Pulmonary artery endothelial cell (primary cell): ENCODE measurements at regions not wholly inside any gene's neighbourhood (a gene's known extent, or its start where the extent isn't known, plus 50 kb on each side); places are given as distances from the start of the nearest gene placed in this dataset.
"Not testable (repeated sequence)": the region's sequence is repeated elsewhere in the genome, so short reads cannot be mapped to it uniquely, and the experiment has no call there.

Experiments used
- DNase-seq: peaks from one replicate; pipeline ENCODE4 v3.0.0-alpha.2; 2011; ENCODE audit warnings: low read depth, low spot score

DNA sequence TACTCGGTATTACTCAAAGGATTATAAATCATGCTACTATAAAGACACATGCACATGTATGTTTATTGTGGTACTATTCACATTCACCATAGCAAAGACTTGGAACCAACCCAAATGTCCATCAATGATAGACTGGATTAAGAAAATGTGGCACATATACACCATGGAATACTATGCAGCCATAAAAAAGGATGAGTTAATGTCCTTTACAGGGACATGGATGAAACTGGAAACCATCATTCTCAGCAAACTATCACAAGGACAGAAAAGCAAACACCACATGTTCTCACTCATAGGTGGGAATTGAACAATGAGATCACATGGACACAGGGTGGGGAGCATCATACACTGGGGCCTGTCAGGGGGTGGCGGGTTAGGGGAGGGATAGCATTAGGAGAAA is 130.5 kb upstream of the SLC1A3 start:
- not testable (repeated sequence) for DNase-seq

DNA sequence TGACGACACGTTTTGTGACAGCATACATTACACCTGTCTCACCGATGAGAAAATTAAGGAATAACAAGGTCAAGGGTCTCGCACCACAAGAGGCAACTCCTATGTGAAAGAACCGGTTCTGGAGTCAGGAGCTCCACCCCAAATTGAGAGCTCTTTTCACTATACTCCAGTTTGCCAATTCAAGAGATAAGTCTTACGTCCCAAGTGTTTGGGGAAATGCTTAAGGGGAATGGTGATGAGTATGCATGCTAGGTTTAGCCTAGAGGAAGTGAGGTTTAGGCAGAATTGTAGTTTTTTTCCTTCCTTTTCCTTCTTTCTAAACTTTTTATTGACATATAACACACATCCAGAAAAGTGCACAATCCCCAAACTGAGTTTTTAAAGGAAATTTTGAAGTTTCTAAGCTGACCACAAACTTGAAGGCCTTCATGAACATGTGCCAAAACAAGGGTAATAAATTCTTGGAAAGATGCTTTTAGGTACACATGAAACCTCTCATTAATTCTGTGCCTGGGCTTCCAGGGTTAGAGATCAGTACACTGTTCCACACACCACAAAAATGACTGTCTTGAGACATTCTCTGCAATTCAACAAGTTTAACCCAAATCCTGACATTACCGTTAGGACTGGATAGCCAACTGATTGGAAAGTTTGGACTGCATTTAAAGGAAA is 127.6 kb upstream of the SLC1A3 start:
- no peak for DNase-seq

DNA sequence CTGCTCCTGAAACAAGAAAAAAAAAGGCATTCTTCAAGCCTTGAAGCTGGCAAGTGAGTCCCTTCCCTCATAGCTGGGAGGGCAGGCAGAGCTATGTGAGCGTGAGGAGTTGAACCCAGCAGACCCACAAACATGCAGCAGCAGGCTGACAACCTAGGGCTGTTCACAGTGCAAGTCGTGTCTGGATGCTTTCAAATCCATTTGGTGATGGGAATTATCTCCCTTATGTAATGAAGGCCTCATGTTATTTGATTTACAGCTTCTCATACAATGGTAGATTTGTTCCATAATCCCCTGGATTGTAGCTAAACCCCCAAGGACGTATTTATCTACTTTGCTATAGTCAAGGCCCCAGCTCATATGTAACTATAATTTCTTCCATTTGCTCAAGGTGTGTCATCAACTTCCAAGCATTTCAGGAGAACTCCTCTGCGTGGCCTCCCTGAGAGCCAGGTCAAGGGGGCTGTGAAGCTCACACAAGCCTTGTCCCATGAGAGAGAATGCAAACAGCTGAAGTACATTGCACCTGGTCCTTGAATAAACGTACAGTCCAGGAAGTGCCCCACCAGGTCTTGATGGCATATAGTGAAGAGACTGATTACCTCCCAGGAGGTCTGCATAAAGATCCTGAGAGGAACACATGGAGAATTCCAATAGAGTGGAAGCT is 124.8 kb upstream of the SLC1A3 start:
- no peak for DNase-seq

DNA sequence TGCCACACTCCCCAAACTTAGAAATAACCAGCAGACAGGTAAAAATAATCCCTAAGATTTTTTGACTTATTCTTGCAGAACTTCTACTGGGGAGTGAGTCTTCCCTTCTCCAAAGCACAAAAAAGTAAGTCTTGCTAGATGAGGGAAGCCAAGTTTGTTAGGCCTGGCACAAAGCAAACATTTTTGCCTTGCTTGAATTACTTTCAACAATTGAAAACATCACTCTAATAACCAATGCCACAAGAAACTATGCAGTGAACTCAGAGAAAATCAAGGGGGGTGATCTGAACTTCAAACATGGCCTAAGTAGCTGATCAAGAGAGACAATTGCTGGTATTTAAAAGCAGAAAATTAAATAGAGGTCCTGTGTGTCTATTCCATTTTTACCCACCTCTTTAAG is 123.6 kb upstream of the SLC1A3 start:
- no peak for DNase-seq

DNA sequence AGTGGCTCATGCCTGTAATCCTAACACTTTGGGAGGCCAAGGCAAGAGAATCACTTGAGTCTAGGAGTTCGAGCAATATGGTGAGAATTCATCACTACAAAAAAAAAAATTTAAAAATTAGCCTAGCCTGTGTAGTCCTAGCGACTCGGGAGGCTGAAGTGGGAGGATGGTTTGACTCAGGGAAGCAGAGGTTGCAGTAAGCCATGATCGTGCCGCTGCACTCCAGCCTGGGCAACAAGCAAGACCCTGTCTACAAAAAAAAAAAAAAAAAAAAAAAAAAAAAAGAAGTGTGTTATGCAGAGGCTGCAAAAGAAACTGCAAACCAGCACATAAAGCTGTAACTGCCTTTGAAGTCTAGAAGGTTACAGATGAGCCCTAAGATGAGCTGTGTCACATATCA is 116.9 kb upstream of the SLC1A3 start:
- DNase-seq: no peak

DNA sequence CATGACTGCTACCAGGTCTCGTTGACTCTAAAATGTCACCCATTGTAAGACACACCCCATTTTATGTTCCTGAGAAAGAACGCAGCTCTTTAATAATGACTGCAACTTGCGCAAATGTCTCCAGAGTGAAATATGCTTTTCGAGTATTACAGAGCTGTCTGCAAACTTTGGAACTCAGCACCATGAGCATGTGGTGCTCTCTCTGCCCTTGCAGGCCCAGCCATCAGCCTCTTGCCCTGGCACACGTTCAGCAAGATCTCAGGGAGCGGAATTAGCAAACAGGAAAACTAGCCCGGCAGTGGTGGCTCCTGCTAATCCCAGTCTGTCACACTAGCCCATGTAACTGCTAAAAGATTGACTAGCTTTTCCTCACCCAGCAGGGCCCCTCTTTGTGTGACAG is 114.5 kb upstream of the SLC1A3 start:
- DNase-seq: no peak

DNA sequence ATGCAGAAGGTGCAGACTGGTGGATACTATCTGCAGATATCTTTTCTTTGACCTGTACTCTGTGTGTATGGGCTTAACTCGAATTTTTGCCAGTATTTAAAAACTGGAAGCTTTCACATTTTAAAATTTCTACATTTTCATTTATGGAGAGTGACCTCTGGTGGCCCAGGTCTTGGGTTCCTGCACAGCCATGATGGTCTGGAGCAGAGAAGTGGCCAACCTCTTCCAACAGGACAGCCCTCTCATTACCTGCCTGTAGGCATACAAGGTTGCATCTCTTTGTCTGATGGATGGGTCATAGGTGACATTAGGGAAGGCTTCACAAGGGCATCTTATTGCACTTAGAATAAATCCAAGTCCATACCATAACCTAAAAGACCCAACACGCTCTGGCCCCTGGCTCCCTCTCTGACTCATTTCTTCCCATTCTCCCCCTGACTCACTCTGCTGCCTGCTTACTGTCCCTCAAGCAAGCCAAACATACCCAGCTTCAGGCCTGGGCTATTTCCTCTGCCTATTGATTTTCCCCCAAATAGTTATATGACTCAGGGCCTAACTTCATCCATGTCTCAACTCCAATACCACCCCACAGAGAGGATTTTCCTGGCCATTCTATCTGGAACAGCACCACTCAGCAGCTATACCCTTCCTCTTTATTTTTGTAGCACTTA is 113.3 kb upstream of the SLC1A3 start:
- no peak for DNase-seq

DNA sequence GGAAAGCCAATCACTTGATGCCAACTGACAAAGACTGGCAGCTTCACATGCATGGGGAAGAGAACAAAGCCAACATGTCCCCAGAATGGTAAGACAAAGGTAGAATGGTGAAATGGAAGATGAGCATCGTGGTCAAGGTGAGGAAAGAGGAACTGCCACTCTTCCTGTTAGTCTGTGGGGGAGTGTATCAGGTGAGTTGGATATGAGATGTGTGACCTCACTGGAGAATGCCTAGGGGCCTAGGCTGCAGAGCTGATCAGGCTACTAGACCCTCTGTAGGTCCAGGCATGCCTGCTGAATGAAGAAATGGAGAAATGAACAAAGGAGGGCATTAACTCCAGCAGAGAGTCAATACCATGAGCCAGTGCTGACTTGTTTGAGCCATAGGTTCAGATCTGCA is 112.4 kb upstream of the SLC1A3 start:
- no peak for DNase-seq

DNA sequence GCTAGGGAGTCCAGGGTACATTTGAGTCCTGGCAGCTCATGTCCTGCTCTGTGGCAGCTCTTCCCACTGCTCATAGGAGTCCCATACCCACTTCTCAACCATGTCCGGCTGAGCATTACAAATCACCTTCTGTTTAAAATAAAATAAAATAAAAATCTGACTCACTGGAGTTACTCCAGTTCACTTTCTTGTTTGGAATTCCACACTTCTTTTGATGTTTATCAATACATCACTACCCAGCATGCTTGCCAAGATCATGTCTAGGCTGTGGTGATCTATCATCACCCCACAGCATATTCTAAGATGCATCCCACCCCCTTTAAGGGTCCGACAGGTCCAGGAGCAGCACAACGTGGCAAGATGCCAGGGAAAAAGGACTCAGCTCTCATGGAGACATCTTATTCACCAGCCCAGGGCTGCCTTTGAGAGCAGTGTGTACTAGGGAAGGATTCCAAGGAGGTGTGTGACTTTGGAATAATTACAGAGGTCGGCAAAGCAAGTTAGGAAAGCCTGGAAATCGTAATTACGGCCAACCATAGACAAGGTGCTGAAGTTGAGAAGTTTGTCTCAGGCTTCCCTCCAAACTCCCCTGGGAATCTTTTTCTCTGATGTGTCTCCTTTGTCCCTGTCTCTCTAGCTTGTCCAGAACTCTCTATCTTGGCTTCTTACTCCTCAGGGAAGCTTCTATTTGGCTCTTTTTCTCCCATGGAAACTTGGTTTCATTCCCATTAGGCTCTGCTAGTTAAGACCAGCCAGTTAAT is 111.4 kb upstream of the SLC1A3 start:
- DNase-seq: no peak

DNA sequence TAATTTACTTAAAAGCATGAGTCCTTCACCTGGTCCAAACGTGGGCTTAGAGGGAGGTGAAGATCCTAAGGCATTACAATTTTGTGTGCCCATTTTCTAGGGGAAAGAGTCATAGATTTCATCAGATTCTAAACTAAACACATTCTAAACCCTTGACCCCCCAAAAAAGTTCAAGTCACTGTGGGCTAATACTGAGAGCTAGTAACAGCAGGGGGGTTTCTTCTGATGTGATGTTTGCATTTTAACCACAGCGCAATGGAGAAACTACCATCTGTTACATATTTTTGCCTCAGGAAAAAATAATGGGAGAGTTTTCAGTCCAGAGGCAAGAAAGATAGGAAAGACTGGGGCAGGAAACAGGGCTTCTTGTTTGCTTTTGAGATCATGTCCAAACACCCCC is 110.8 kb upstream of the SLC1A3 start:
- DNase-seq: no peak

DNA sequence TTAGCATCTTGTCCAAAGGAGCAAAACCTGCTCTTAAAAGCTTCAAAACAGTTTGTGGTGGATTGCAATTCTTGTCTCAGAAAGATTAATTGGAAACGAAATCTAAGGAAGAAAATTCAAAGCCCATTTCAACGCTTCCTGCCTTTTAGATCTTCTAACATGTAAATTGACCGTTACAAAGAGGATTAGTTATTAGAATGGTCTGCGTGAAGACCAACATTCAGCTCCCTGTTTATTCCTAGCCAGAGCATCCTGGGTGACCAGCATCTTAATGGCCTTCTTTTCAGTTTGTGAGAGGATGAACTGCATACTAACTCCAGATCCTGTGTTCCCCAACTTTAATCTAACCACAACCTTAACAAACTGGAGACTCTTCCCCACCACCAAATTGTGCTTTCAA is 109.9 kb upstream of the SLC1A3 start:
- no peak for DNase-seq

DNA sequence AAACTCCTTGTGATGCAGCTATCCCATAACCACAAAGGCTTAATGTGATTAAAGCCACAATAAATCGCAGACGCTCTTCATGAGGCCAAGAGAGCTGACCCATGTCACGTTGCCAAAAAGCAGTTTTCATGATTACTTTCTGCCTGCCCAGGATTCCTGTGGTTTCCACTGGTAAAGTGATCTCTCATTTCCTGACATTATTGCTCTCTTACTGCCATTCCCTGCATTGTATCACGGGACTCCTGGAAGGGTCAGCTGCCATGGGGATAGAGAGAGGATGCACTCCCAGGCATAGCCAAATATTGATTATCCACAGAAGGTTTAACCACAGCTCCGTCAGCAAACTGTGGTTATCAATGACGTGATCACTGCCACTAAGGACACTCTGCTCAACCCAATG is 103.8 kb upstream of the SLC1A3 start:
- DNase-seq: no peak

DNA sequence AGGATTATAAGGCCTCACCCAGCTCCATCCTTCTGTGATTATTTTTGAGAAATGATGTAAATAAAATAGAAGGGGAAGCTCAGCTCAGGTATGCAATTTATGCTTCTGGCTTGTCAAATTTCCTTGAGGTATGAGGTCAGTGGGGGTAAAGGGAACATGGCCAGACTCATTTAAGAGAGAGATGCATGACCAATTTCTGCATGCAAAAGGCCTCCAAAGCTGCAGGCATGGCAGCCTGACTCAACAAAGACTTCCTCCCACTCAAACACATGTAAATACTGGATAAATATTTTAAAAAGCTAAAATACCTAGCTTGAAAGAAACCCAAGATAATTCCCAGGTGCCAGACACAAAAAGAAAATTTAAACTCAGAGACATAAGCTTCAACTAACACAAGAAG is 101.4 kb upstream of the SLC1A3 start:
- DNase-seq: no peak

DNA sequence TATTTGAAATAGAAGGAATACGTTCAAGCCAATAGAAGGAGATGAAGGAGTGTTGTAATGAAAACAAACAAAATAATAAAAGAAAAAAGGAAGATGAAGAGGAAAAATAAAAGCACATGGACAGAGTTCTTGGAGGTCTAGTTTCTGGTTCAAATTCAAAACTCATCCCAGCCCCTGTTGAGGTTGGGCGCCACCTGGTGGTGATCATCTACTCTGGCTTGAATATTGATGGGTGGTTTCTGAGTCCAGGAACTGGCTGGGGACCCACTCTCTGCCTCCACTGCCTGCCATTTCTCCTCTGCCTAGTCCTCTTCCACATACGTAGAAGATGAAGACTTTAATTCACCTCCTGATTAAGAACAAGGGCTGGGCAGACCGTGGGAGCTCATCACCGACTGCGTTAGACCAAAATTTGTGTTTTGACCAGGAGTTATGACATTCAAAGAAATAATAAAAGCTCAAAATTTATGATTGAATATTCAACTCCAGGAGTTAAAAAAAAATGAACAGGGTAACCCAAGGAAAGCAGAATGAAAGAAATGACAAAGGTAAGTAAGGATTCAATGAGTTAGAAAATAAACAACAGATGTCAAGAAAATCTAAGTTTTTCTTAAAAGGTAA is 99.0 kb upstream of the SLC1A3 start:
- DNase-seq: peak; percentile 7

DNA sequence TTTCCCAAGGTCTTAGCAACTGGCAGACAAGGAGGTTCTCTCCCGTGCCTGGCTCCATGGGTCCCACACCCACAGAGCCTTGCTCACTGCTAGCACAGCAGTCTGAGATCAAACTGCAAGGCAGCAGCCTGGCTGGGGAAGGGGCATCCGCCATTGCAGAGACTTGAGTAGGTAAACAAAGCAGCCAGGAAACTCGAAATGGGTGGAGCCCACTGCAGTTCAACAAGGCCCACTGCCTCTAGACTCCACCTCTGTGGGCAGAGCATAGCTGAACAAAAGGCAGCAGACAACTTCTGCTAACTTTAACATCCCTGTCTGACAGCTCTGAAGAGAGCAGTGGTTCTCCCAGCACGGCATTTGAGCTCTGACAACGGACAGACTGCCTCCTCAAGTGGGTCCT is 98.1 kb upstream of the SLC1A3 start:
- not testable (repeated sequence) for DNase-seq

DNA sequence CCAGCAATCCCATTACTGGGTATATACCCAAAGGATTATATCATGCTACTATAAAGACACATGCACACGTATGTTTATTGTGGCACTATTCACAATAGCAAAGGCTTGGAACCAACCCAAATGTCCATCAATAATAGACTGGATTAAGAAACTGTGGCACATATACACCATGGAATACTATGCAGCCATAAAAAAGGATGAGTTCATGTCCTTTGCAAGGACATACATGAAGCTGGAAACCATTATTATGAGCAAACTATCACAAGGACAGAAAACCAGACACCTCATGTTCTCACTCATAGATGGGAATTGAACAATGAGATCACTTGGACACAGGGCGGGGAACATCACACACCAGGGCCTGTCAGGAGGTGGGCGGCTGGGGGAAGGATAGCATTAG is 92.8 kb upstream of the SLC1A3 start:
- not testable (repeated sequence) for DNase-seq

DNA sequence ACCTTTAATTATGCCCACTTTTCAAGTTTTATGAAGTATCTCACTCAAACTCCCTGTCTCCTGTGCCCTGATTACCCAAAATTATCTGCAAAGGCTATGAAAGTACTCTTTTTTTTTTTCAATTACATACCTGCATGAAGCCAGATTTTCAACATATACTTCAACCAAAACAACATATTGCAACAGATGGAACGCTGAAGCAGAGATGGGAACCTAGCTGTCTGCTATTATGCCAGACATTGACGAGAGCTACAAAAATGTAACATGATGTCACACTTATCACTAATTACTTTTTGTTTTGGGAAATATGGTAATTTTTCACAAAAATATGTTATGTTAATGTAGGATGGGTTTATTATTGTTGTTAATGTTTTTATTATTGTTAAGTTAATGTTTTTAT is 86.5 kb upstream of the SLC1A3 start:
- DNase-seq: no peak

DNA sequence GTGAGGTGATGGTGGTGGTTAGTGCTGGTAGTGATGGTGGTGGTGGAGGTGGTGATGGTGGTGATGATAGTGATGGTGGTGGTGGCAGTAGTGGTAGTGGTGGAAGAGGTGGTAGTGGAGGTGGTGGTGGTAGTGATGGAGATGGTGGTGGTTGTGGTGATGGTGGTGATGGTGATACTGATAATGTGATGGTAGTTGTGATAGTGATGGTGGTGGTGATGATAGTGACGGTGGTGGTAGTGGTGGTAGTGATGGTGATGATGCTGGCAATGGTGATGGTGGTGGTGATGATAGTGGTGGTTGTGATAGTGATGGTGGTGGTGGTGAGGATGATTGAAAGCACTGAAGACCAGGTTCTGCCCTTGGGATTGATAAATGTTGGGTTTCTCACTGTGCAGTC is 85.2 kb upstream of the SLC1A3 start:
- no peak for DNase-seq

DNA sequence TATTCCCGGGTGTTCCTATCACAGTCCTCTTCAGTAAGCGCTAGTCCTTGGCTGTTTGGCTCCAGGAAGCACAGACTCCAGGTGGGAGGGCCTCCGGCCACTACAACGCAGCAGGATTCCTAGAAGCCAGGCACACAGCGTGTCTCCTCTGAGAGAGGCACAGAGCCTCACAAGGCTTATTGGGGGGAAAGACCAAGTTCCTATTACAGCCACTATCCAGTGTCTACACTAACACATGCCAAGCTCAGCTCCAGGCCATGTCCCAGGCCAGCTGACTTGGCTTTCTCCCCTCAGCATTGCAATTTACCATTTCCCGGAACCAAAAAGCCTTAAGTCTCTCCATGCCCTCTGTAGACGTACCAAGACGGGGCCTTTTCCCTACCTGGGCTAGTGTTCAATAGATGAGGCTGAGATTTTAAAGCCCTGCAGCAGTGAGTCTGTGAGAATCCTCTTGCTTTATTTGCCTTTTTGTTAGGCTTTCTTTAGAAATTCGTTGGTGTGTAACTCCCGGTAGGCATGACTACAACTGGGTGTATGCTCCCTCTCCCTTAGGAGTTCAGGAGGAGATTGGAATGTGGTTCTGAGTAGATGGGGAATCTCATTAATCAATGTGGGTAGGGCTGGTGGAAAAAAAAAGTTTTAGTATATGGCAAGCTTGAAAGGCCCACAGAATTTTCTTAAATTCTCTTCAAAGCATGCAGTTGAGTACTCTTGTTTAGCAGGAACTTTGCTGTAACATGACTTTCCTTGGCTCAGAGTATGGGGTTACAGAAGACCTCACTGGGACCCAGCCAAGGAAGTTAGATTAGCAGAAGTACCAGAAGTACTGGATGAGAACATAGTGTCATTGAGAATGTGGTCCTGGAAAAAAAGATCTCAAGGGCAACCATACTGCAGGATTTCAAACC is 84.3 kb upstream of the SLC1A3 start:
- no peak for DNase-seq

DNA sequence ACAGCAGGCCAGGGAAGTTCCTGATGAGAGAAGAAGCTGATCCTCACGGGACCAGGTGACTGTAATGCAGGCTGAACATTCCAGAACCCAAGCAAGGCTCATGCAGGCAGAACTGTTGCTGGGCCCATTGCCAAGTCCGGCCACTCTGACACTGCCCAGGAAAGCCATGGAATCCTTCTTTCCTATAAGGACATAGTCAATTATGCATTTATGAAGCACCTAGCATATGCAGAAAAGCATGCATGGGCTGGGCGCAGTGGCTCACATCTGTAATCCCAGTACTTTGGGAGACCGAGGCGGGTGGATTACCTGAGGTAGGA is 83.7 kb upstream of the SLC1A3 start:
- no peak for DNase-seq

DNA sequence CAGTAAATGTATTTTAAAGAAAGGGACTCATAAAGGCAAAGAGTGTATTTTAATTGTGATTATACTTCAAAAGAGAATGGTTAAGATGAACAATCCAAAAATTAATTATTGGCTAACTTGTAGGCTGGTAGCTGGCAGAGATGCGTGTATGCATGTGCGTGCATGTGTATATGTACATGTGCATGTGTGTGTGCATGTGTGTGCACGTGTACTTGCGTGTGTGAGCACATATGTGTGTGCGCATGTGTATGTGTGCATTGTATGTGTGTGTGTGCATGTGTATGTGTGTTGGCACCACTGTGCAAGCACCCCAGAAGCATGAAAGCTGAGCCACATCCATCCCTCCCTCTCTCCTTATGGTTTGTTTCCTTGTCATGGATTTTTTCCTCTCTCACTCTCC is 83.0 kb upstream of the SLC1A3 start:
- no peak for DNase-seq
